ENCODE measurements at regions not wholly inside any gene's neighbourhood (a gene's known extent, or its start where the extent isn't known, plus 50 kb on each side); places are given as distances from the start of the nearest gene placed in this dataset.
"Not testable (repeated sequence)": the region's sequence is repeated elsewhere in the genome, so short reads cannot be mapped to it uniquely, and the experiment has no call there.

GRCh38 chr2:175619179-175620045, 382.7 kb downstream of the LNPK start:
- no peak for TF ChIP-seq POLR2A (IDR thresholded peaks at IDR 0.05; ENCODE audit: low read depth, low read length)
- DNase-seq (ENCODE audit: insufficient read length, low spot score), result no peak
- FAIRE-seq, result no peak

- DNase-seq (ENCODE audit: insufficient read length, low spot score), result no peak
- TF ChIP-seq POLR2A (IDR thresholded peaks at IDR 0.05; ENCODE audit: low read depth, low read length), result no peak
- no peak for FAIRE-seq
Observed at GRCh38 chr2:175612280-175612679, 389.8 kb downstream of the LNPK start.

GRCh38 chr2:175606010-175606841, 395.8 kb downstream of the LNPK start:
- no peak for TF ChIP-seq POLR2A (IDR thresholded peaks at IDR 0.05; ENCODE audit: low read depth, low read length)
- FAIRE-seq (no peak), DNase-seq (ENCODE audit: insufficient read length, low spot score) (no peak)

- DNase-seq (ENCODE audit: insufficient read length, low spot score) (no peak), FAIRE-seq (no peak)
- TF ChIP-seq POLR2A (IDR thresholded peaks at IDR 0.05; ENCODE audit: low read depth, low read length), result no peak
Observed at GRCh38 chr2:175605640-175606009, 396.4 kb downstream of the LNPK start.

- DNase-seq (ENCODE audit: insufficient read length, low spot score) (no peak), FAIRE-seq (no peak)
- no peak for TF ChIP-seq POLR2A (IDR thresholded peaks at IDR 0.05; ENCODE audit: low read depth, low read length)
Observed at GRCh38 chr2:175601969-175602368, 400.1 kb downstream of the LNPK start.

- FAIRE-seq (no peak), DNase-seq (ENCODE audit: insufficient read length, low spot score) (no peak)
- no peak for TF ChIP-seq POLR2A (IDR thresholded peaks at IDR 0.05; ENCODE audit: low read depth, low read length)
Observed at GRCh38 chr2:175599966-175600831, 401.9 kb downstream of the LNPK start.

- TF ChIP-seq POLR2A (IDR thresholded peaks at IDR 0.05; ENCODE audit: low read depth, low read length), result no peak
- DNase-seq (ENCODE audit: insufficient read length, low spot score) (no peak), FAIRE-seq (no peak)
Observed at GRCh38 chr2:175597286-175597685, 404.8 kb downstream of the LNPK start.

- DNase-seq (ENCODE audit: insufficient read length, low spot score) (no peak), FAIRE-seq (no peak)
- no peak for TF ChIP-seq POLR2A (IDR thresholded peaks at IDR 0.05; ENCODE audit: low read depth, low read length)
Observed at GRCh38 chr2:175595139-175595538, 406.9 kb downstream of the LNPK start.

GRCh38 chr2:175593686-175594525, 408.2 kb downstream of the LNPK start:
- FAIRE-seq; DNase-seq (ENCODE audit: insufficient read length, low spot score): not testable (repeated sequence)

GRCh38 chr2:175588213-175588612, 406.7 kb upstream of the ATP5MC3 start:
- not testable (repeated sequence) for FAIRE-seq; DNase-seq (ENCODE audit: insufficient read length, low spot score)

- no peak for TF ChIP-seq POLR2A (IDR thresholded peaks at IDR 0.05; ENCODE audit: low read depth, low read length)
- DNase-seq (ENCODE audit: insufficient read length, low spot score) (no peak), FAIRE-seq (no peak)
Observed at GRCh38 chr2:175585496-175585895, 404.0 kb upstream of the ATP5MC3 start.

GRCh38 chr2:175580652-175581051, 399.1 kb upstream of the ATP5MC3 start:
- FAIRE-seq (no peak), DNase-seq (ENCODE audit: insufficient read length, low spot score) (no peak)
- no peak for TF ChIP-seq POLR2A (IDR thresholded peaks at IDR 0.05; ENCODE audit: low read depth, low read length)

- FAIRE-seq, result no peak
- TF ChIP-seq POLR2A (IDR thresholded peaks at IDR 0.05; ENCODE audit: low read depth, low read length), result no peak
Observed at GRCh38 chr2:175579646-175580045, 398.1 kb upstream of the ATP5MC3 start.

More at GRCh38 chr2:175579646-175580045, 398.1 kb upstream of the ATP5MC3 start:
- no peak for DNase-seq (ENCODE audit: insufficient read length, low spot score)

Data from H54 (cell line).